DND-41 (cell line): ENCODE measurements at regions not wholly inside any gene's neighbourhood (a gene's known extent, or its start where the extent isn't known, plus 50 kb on each side); places are given as distances from the start of the nearest gene placed in this dataset.

Experiments
- ATAC-seq: fragments of 200-7000 bp; cut with Tn5 transposase; 3 replicates; pipeline ENCODE4 v1.9.1; 2021; ENCODE audit warnings: low read depth; ENCODE audit not compliant: insufficient read depth
- DNase-seq: peaks from one replicate; pipeline ENCODE4 v3.0.0-alpha.2; 2020
- H2AFZ ChIP-seq: 2 replicates; pipeline ENCODE4 v1.6.0; 2012; ENCODE audit warnings: low read depth, low read length
- H3K27ac ChIP-seq: 2 replicates; pipeline ENCODE4 v1.5.1; 2012; ENCODE audit warnings: low read length, inconsistent platforms
- H3K27me3 ChIP-seq: fragments of 200-600 bp; sonication (generic); 2 replicates; pipeline ENCODE4 v1.6.0; 2012; ENCODE audit warnings: low read length, mild to moderate bottlenecking, inconsistent platforms; ENCODE audit not compliant: insufficient read depth, poor library complexity
- H3K36me3 ChIP-seq: 2 replicates; pipeline ENCODE4 v1.5.1; 2012; ENCODE audit warnings: low read length, inconsistent platforms; ENCODE audit not compliant: insufficient read depth
- H3K4me1 ChIP-seq: 2 replicates; pipeline ENCODE4 v1.5.1; 2012; ENCODE audit warnings: mild to moderate bottlenecking, low read length; ENCODE audit not compliant: insufficient read depth
- H3K4me2 ChIP-seq: 2 replicates; pipeline ENCODE4 v1.6.0; 2012; ENCODE audit warnings: mild to moderate bottlenecking, moderate library complexity, low read length, inconsistent platforms; ENCODE audit not compliant: insufficient read depth
- H3K4me3 ChIP-seq, 2 experiments: fragments of 200-600 bp in 1 of 2; shearing (Covaris generic) in 1 of 2; 2 replicates each; pipeline ENCODE4 v1.5.1; 2012 to 2016; ENCODE audit warnings: inconsistent platforms in 2 of 2, low read length in 2 of 2, mild to moderate bottlenecking in 2 of 2, low read depth in 1 of 2, moderate library complexity in 1 of 2
- H3K79me2 ChIP-seq: 2 replicates; pipeline ENCODE4 v1.6.0; 2012; ENCODE audit warnings: low read length, inconsistent platforms; ENCODE audit not compliant: insufficient read depth
- H3K9ac ChIP-seq: 2 replicates; pipeline ENCODE4 v1.6.0; 2012; ENCODE audit warnings: low read depth, mild to moderate bottlenecking, inconsistent platforms, low read length, moderate library complexity
- H3K9me3 ChIP-seq: 2 replicates; pipeline ENCODE4 v1.5.1; 2012; ENCODE audit warnings: low read length, moderate library complexity, mild to moderate bottlenecking, inconsistent platforms; ENCODE audit not compliant: insufficient read depth, severe bottlenecking
- H4K20me1 ChIP-seq: 2 replicates; pipeline ENCODE4 v1.6.0; 2012; ENCODE audit warnings: low read length; ENCODE audit not compliant: insufficient read depth
- CTCF ChIP-seq: IDR thresholded peaks from 2 replicates; pipeline ENCODE4 v1.5.1; 2012; ENCODE audit warnings: borderline replicate concordance, low read length, moderate library complexity, mild to moderate bottlenecking; ENCODE audit not compliant: poor library complexity, severe bottlenecking; ENCODE audit errors: extremely low read depth
- EZH2 ChIP-seq: IDR thresholded peaks from 3 replicates; pipeline ENCODE4 v1.6.1; 2012; ENCODE audit warnings: borderline replicate concordance, low read depth, mild to moderate bottlenecking, moderate library complexity, low read length, inconsistent platforms; ENCODE audit not compliant: severe bottlenecking

DNA sequence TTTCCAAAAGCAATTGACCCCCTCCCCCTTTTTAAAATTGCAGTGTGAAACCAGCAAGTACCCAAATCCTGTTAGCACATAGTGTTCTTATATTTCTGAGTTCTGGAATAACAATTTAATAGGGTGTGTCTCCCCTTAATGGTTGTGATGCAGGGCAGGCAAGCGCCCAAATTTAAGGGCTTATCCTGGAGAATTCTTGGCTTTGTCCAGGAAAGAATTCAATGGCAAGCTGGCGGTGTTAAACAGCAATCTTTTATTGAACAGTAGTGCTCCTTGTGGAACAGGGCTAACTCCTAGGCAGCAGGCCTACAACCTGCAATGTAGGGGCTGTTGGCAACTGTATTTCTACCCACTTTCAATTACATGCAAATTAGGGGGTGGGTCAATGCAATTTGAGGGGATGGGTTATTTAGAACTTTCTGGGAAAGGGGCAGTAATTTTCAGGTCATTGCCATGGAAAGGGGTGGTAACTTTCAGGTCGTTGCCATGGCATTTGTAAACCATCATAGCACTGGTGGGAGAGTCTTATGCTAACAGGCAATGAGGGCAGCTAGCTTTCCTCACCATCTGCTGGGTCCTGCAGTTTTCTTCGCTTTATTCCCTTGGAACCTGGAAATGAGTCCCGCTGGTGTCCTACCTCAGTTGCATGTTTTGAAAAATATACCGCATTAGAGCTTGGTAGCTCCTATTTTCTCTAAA lies 149.0 kb upstream of the KCTD1 start:
- Histone ChIP-seq H3K36me3 (no peaks in the 10 kb centered on the region), H3K79me2 (no peaks in the 10 kb centered on the region), H2AFZ (peak overlapping the region; percentile 53), H3K4me1 (peaks cover 56% of the 10 kb centered on the region), H3K27me3 (no peaks in the 10 kb centered on the region), H3K9me3 (no peaks in the 10 kb centered on the region), H3K4me3 (no peak overlapping the region), H3K27ac (peak overlapping the region; percentile 57), H4K20me1 (no peaks in the 10 kb centered on the region), H3K4me2 (peak overlapping the region; percentile 40), H3K9ac (peak overlapping the region; percentile 3)
- DNase-seq (no peak), ATAC-seq (no peak)
- TF ChIP-seq EZH2 (no peak), CTCF (no peak)

GRCh38 chr18:26696786-26697185 lies 148.4 kb upstream of the KCTD1 start:
- Histone ChIP-seq H3K4me2 (peak overlapping the region; percentile 40), H3K36me3 (no peaks in the 10 kb centered on the region), H3K9me3 (peaks cover under 1% of the 10 kb centered on the region), H4K20me1 (no peaks in the 10 kb centered on the region), H3K4me1 (peaks cover 51% of the 10 kb centered on the region), H3K4me3 (peak overlapping the region in 1 of 2 experiments; percentile 7; a peak in 2 of 4 replicates), H3K27me3 (no peaks in the 10 kb centered on the region), H3K27ac (peak overlapping the region; percentile 57), H2AFZ (peak overlapping the region; percentile 53), H3K9ac (peak overlapping the region; percentile 3), H3K79me2 (no peaks in the 10 kb centered on the region)
- DNase-seq = no peak
- ATAC-seq = peak; percentile 37; the same call in 1 of the 3 replicates
- no peak for TF ChIP-seq EZH2
- no peak for TF ChIP-seq CTCF

DNA sequence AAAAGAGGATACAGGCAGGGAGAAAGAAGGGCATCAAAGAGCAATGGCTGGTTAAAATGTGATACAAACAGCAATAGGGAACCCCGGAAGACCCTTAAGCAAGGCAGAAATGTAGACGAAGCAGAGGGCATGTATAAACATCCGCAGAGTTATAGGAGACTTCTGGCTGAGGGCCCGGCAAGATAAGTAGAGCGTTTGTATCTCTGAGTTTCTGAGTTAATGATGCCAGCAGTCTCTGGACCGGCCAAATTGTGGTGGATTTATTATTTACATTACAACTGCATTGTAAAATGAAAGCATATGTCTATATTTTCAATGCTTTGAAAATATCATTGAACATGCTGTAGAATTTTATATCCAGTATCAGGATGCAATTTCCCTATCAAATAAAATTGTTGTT lies 148.0 kb upstream of the KCTD1 start:
- Histone ChIP-seq H2AFZ (peak overlapping the region; percentile 53), H3K9me3 (peaks cover 4% of the 10 kb centered on the region), H4K20me1 (no peaks in the 10 kb centered on the region), H3K4me1 (peaks cover 46% of the 10 kb centered on the region), H3K4me2 (peak overlapping the region; percentile 40), H3K79me2 (no peaks in the 10 kb centered on the region), H3K27me3 (no peaks in the 10 kb centered on the region), H3K4me3 (peak overlapping the region in 1 of 2 experiments; percentile 7; a peak in 2 of 4 replicates), H3K36me3 (no peaks in the 10 kb centered on the region), H3K27ac (peak overlapping the region; percentile 57), H3K9ac (peak overlapping the region; percentile 3)
- no peak for ATAC-seq
- DNase-seq = no peak
- no peak for TF ChIP-seq CTCF
- no peak for TF ChIP-seq EZH2
